Suppressor macrophage (primary cell): ENCODE measurements at regions not wholly inside any gene's neighbourhood (a gene's known extent, or its start where the extent isn't known, plus 50 kb on each side); places are given as distances from the start of the nearest gene placed in this dataset.

Source experiments
- DNase-seq, 4 experiments: peaks; one replicate each; pipeline ENCODE4 v3.0.0-alpha.2; 2020 to 2022

GRCh38 chr6:1024587-1024986, 287.3 kb upstream of the FOXQ1 start:
- DNase-seq = no peak

GRCh38 chr6:1024161-1024560, 287.7 kb upstream of the FOXQ1 start:
- DNase-seq = no peak

- no peak for DNase-seq
These were observed 288.7 kb upstream of the FOXQ1 start for GRCh38 chr6:1023229-1023628.

GRCh38 chr6:1022719-1023118, 289.2 kb upstream of the FOXQ1 start:
- DNase-seq = no peak

DNA sequence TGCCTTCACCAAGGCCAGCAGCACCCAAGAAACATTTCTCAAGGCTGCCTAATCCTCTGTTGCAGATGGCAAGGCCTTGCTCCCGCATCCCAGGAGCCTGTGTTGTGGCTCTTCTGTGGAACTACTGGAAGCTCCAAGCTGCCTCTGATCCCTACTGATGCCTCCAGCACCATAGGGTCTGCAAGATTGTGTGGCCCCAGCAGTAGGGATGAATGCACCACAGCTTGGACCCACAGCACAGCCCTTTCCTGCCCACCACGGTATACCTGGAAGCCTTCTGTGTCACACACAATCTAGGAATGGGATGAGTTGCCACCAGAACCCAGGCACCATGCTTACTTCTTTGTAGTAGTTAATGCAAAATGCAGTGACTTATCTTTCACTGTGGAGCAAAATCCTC, 291.1 kb upstream of the FOXQ1 start:
- DNase-seq = no peak

DNA sequence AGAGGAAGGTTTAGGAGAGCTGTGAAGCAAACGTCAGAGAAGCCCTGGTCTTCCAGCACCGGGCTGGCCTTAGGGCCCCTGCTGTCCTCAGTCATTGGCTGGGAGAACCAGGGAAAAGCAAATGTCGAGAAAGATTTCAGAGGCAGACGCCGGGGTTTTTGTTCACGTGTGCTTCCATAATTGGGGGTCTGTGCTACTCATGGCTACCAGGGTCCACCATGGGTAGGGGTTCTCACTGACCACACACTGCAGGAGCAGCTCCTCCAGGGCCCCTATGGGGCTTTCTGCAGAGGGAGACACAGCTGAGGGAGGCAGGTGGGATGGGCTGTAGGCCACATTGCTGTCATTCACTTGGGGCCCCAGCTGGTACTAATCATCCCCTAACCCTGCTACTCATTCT, 291.8 kb upstream of the FOXQ1 start:
- DNase-seq = no peak

DNA sequence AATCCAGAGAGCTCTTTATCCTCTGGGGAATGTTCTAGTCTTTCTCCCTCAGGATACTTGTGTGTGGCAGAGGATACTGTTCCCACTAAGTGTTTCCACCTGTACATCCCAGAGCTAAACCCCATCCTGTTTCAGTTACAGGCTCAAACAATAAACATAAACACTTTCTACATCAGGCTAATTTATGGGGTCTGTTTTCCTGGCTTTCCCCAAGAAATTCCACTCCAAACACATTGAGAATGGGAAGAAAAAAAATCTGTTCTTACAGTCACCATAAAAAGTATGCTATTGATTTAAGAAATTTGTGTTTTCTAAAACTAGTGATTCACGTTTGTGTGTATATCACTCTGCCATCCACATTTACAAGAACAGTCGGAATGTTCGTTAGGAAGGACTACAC, 293.9 kb upstream of the FOXQ1 start:
- no peak for DNase-seq

- DNase-seq = no peak
These were observed 295.3 kb upstream of the FOXQ1 start for GRCh38 chr6:1016329-1017302.

GRCh38 chr6:1015825-1016224, 296.1 kb upstream of the FOXQ1 start:
- no peak for DNase-seq

DNA sequence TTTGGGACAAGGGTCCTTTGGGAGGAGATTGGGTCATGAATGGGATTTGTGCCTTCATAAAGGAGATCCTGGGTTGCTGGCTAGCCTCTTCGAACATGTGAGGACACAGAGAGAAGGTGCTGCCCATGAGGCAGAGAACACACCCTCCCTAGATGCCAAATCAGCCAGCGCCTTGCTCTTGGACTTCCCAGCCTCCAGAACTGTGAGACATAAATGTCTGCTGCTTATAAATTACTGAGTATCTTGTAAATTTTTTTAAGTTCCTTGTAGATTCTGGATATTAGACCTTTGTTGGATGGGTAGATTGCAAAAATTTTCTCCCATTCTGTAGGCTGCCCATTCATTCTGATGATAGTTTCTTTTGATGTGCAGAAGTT, 297.5 kb upstream of the FOXQ1 start:
- no peak for DNase-seq

DNA sequence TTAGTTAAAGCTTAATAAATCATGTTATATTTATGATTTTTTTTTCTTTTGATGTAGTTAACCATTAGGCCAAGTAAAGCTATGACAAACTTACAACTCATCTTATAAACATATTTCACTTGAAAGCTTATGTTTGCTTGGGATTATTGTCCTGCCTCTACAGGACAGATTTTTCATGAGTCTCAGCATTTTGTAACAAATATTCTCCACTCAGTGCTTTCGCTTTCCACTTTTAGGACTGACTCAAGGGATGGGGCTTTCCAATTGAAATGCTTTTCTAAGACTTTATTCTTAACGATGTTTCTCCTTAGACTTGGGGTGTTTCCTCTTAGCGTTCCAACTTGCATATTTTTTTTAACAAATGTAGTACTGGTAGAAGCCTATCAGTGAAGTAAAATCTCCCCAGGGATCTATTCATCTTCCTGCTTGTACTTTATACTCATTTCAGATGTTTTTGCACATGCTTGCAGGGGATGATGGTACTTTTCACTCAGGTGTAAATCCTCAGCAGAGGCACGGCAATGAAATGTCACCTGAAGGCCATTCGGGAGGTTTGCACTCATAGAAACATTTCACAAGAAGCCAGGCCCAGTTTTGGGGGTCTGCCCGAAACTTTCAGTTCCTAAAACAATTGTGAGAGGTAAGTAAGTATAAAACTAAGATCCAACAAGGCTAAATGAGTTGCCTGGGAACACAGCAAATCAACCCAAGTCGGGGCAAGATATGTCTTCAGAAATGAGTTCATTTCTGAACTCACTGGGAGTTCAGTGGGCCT, 298.1 kb upstream of the FOXQ1 start:
- DNase-seq = no peak

DNA sequence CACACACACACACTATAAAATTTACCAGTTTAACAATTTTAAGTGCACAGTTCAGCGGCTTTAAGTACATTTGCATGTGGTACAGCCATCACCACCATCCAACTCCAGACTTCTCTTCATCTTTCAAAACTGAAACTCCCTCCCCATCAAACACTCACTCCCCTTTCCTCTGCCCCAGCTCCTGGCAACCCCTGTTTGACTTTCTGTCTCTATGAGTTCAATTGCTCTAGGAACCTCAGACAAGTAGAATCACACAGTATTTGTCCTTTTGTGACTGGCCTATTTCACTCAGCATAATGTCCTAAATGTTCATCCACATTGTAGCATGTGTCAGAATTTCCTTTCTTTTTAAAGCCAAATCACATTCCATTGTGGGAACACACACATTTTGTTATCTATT, 302.8 kb upstream of the FOXQ1 start:
- DNase-seq = no peak

- no peak for DNase-seq
These were observed 304.7 kb upstream of the FOXQ1 start for GRCh38 chr6:1007159-1007558.

DNA sequence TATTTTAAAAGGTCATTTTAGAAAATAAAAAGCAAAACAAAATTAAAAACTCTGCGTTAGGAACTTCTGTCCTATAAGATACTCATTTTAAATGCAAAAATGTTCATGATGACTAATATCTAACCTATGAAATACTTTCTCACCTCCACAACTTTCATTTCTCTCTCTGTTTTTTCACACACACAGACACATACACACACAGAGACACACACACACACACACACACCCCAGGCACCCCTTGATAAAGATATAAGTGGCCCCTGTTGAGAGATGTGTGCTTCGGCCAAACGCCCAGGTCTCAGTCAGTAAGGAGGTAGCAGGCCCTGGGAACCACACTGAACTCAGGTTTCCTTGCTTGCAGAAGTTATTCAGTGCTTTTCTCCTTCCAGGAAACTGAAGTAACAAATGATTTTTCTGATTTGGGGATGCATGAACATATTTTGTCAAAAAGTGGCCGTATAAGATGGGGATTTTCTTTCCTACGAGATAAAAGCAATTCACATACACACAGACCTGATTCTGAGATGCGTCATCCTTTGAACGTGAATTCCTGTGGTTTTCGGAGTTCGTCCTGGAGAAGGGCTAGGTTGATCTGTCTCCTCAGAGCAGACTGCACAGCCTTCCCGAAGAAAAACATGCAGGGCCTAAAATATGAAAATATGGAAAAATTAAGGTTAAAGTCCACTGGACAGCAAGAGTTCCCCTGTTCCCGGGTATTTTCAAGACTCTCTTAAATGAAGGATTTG, 306.8 kb upstream of the FOXQ1 start:
- DNase-seq = no peak

- no peak for DNase-seq
These were observed 308.3 kb upstream of the FOXQ1 start for GRCh38 chr6:1003394-1004160.

GRCh38 chr6:1002989-1003388, 308.9 kb upstream of the FOXQ1 start:
- no peak for DNase-seq

DNA sequence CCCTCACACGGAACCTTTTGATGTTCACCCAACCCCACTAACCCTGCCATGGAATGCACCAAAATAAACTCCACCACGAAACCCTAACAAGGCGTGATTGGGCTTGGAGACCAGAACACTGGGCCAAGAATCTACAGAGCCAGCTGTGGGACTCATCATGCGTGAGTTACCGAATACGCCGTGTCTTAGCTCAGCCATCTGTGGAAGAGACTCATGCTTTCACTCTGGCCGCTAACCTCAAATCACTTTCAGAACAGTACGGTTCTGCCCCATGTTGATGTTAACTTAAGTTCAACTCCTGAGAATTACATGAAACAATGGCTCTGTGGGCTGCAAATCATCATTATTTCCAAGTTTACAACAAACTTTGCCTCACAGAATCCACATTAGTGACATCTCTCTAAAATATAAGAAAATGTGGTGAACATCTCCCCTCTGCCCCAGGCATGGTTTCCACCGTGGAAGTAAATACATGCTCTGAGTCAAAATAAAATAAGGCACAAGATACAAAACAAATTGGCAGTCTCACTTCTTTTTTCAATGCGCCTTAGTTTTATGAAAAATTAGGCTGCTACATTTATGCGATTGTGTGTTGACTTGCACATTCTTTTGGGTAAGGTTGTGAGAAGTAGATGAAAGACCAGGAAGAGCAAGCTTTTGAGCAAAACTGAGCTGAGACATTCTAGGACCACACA, 308.9 kb upstream of the EXOC2 start:
- no peak for DNase-seq

DNA sequence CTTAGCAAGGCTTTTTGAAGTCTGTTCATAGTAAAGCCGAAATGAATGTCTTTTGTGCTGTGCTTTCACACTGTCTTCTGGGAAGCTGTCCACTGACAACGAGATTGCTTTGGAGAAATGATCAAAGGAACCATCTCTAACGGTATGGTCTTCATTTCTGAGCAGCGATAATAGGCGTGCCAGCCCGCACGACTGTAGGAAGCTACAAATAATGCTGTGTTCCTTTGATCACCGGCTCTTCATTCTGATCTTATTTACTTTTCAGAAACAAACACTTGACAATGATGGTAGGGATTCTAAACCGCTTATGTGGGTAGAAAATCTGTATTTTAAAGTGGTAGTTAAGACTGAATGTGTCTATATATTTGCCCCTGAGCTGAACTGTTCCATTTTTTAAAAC, 306.6 kb upstream of the EXOC2 start:
- DNase-seq = no peak

- DNase-seq = no peak
These were observed 305.6 kb upstream of the EXOC2 start for GRCh38 chr6:998551-998950.

DNA sequence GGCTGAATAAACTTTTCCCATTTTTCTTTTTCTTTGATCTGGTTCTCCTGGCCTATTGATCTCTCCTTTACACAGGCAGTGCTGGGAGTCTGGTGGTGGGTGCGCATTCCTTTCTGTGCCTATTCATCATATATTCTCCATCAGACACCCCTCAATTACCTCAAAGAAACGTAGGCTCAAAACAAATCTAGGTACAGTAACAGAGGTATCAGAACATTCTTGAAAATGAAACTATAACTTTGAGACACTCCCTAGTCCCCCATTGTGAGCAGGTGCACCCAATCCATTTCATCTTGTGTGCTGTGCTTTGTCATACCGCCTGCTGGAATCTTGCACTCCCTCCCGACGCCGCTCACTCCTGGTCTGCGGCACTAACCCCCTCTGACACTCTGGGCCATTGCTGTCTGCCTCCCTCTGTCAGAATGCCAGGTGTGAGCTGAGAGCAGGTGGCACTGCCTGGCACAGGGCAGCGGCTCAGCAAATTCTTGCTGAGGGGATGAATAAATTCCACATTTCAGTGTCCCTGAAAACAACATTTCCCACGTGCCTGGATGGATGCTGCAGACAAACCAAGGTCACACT, 303.4 kb upstream of the EXOC2 start:
- DNase-seq = no peak

DNA sequence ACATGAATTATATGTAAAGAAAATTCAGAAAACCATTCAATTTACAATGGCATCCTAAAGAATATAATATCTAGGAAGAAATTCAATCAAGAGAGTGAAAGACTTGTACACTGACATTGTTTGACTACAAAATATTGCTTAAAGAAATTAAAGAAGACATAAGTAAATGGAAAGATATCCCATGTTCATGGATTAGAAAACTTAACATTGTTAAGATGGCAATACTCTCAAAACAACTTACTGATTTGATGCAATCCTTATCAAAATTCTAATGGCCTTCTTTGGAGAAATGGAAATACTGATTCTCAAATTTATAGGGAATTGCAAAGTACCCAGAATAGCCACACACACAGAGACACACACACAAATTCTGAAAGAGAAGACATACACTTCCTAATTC, 298.3 kb upstream of the EXOC2 start:
- no peak for DNase-seq
